NCI-H1105 (cell line): ENCODE measurements at regions not wholly inside any gene's neighbourhood (a gene's known extent, or its start where the extent isn't known, plus 50 kb on each side); places are given as distances from the start of the nearest gene placed in this dataset.

Source experiments
- DNase-seq: peaks from one replicate; lab custom pipeline; 2025; lab: John Stamatoyannopoulos, UW

DNA sequence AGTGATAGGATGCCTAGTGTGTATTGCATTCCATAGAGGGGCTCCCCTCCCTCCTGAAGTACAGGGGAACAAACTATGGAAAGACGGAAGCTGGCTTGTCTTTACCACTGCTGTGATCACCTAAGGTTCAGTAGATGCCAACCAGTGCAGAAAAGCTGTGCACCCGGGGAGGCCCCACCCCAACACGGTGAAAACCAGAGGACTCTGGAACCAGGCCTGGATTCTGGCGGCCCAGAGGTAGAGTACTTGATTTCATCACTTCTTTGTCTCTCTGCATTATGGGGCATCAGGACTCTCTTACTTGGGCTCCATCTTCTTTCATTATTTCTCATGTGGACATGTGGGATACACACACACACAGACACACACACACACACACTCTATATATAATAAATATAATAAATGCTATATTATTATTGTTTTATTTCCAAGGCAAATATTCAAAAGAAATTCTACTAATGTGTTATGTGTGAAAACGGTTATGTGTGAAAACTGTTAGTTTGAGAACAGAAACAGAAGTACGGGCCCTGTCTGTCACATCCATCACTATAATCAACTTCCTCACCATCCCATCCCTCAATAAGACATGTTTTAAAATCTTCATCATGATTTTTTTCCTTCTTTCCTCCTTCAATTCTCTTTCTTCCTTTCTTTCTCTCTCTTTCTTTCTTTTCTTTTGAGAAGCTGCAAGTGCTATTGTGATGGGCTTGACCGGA is 152.4 kb upstream of the CMC1 start:
- DNase-seq: no peak

DNA sequence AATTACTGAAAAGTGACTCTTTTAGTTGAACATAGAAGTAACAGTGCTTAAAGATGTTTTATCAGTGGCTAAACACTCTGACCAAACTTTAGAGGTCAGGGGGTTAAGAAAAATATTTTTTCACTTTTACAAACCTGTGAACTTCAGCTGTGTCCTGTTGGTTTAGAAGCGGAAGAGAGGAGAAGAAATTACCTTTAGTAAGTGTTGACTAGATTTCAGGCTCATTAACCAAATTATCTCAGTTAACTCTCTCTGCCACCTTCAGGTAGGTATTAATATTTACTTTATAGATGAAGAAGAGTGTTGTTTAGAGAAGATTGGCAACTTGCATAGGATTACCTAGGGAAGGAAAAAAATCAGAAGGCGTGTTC is 151.9 kb upstream of the CMC1 start:
- no peak for DNase-seq

GRCh38 chr3:28099296-28099695 is 142.1 kb upstream of the CMC1 start:
- DNase-seq: no peak

GRCh38 chr3:28101705-28102104 is 139.7 kb upstream of the CMC1 start:
- DNase-seq: no peak

GRCh38 chr3:28103861-28104260 is 137.6 kb upstream of the CMC1 start:
- DNase-seq: no peak

- DNase-seq: no peak
Measured at GRCh38 chr3:28104896-28105534, 136.4 kb upstream of the CMC1 start.

DNA sequence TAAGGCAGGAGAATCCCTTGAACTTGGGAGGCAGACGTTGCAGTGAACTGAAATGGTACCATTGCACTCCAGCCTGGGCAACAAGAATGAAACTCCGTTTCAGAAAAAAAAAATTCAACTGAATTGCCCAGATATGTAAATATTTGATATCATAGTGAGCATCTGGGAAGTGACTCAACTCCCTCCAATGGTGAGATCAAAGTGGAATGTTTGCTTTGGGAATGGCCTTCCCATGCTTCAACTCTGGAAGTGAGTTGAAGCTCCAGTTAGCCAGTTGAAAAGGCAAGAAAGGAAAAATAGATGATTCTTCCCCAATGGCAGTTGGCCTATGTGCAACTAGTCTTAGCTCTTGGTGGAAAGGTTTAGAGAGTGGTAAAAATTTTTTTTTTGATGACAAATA is 131.6 kb upstream of the CMC1 start:
- no peak for DNase-seq

GRCh38 chr3:28110869-28111268 is 130.6 kb upstream of the CMC1 start:
- DNase-seq: no peak

DNA sequence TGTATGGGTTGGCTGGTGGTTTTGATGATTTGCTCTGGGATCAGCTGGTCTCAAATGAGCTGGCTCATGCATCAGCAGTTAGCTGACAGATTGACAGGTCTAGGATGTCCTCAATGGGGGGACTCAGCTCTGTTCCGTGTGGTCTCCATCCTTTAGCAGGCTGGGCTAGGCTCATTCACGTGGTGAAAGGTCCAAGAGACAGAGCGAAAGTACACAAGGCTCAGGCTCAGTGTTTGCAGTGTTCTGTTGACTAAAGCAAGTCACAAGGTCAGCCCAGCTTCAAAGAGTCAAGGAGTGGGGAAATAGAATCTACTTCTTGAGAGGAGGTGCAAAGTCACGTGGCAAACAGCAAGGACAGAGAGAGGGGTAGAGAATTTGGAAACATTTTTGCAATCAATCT is 126.5 kb upstream of the CMC1 start:
- no peak for DNase-seq

DNA sequence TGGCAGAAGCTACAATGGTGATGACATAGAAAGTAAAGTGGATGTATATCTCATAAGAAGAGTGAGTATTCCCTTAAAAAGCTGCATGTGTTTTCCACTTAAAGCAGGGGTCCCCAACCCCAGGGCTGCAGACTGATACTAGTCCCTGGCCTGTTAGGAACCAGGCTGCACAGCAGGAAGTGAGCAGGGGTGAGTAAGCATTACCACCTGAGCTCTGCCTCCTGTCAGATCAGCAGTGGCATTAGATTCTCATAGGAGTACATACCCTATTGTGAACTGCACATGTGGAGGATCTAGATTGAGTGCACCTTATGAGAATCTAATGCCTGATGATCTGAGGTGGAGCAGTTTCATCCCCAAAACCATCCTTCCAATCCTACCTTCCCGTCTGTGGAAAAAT is 126.1 kb upstream of the CMC1 start:
- no peak for DNase-seq

GRCh38 chr3:28117598-28117997 is 123.8 kb upstream of the CMC1 start:
- DNase-seq: no peak

GRCh38 chr3:28118087-28118486 is 123.3 kb upstream of the CMC1 start:
- DNase-seq: no peak

GRCh38 chr3:28122227-28122626 is 119.2 kb upstream of the CMC1 start:
- DNase-seq: no peak

- DNase-seq: no peak
Measured at GRCh38 chr3:28124882-28125281, 116.5 kb upstream of the CMC1 start.

- DNase-seq: no peak
Measured at GRCh38 chr3:28125342-28125741, 116.1 kb upstream of the CMC1 start.

DNA sequence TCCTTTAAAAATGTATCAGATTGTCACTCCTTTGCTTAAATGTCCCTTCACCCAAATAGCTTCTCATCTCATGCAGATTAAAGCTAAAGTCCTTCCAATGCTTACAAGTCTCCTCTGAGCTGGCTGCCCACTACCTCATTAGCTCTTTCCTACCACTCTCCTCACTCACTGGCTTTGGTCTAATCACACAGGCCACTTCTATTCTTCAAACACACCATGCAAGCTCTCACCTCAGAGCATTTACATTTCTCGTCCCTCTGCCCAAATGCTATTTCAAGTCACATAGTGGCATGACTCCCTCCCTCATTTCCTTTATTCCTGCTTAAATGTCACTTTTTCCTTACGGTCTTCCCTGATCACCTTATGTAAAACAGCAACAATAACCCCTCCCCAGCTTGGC is 110.6 kb upstream of the CMC1 start:
- no peak for DNase-seq

DNA sequence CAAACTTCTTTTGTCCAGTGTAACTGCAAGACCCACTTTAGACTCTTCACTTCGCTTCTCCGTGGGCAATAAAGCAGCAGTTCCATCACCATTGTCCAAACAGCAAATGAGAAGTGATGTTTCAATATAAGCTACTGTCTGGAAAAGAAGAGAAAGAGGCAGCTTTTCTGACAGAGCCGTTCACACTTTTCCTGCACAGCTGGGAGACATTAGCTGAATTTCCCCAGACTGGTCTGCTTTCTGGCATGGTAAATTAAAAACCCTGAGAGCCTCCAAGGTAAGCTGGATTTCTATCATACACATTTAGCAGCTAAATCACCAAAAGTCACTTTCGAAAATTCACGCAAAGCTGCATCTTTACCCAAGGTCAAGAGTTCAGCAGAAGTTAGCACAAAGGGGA is 108.5 kb upstream of the CMC1 start:
- DNase-seq: no peak

DNA sequence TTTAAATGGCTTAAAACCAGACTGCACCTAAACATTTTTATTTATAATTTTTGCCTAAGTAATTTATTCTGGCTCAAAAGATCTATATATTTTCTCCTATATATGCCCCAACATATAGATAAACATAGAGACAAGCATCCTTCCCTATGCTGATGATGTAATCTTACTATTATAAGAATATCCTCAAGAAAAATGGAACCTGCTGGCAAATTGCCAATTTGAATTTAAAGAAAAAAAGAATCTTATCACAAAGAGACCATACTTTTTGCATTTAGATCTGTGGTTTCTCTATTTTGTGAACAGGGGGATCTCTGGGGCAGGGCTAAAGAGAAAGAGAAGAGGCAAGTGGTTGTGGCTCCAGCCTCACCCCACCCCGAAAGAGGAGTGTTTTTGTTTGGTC is 107.2 kb upstream of the CMC1 start:
- DNase-seq: no peak

GRCh38 chr3:28134792-28135375 is 106.5 kb upstream of the CMC1 start:
- DNase-seq: no peak

- DNase-seq: no peak
Measured at GRCh38 chr3:28136607-28137216, 104.7 kb upstream of the CMC1 start.

GRCh38 chr3:28138043-28138610 is 103.3 kb upstream of the CMC1 start:
- no peak for DNase-seq

DNA sequence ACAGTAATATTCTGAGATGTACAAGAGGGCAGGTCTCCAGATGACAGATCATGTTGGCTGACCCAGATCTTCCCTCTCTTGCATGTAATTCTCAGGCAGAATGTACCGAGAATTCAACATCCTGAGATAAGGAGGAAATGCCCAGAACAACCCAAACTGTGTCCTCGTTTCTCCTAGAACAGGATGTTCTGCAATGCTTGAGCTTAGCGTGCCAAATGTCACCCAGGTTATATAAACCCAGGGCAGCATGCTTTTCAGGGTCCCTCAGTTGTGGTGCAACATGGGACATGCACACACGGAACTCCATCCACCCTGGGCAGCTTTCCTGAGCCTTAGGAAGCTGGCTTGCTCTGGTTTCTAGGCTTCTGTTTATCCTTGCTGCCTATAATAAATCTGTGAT is 102.1 kb upstream of the CMC1 start:
- no peak for DNase-seq
